GM18867 (cell line): ENCODE measurements at regions not wholly inside any gene's neighbourhood (a gene's known extent, or its start where the extent isn't known, plus 50 kb on each side); places are given as distances from the start of the nearest gene placed in this dataset.

Experiments
- ATAC-seq: cut with Tn5 transposase; IDR thresholded peaks from one replicate; pipeline ENCODE4 v1.9.1; 2021; ENCODE audit warnings: mild to moderate bottlenecking, moderate library complexity; ENCODE audit not compliant: unreplicated experiment

DNA sequence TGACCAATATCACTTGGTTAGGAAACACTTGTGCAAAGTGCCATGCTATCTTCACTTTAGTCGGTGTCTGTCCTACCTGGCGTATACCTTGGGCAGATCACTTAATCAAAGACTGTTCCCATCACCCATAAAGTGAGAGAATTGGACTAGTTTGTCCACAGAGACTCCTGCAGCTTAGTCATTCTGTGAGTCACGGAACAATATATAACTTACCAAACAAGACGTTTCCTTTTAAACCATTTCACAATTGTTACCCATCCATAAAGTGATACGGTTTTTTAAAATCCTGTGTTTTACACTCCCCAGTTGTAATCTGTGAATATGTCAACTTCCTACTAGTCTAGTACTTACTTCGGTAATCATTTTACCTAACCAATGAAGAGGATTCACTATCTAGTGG, 499.3 kb upstream of the SMIM21 start:
- no peak for ATAC-seq

DNA sequence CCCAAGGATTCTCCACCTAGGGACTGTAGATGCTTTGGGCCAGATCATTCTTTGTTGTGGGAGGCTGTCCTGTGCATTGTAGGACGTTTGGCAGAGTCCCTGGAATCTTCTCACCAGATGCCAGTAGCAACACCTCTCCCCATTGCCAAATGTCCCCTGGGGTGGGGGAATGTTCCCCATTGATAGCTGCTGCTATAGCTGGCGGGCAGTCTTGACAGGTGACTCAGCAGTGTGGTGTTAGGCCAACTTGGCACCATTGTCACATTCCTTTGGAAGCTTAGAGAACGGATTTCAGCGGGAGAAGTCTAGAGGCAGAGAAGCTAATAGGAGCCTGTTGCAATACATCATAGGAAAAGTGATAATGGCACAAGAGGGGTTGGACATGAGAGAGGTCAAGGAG, 495.7 kb upstream of the SMIM21 start:
- ATAC-seq, result no peak

DNA sequence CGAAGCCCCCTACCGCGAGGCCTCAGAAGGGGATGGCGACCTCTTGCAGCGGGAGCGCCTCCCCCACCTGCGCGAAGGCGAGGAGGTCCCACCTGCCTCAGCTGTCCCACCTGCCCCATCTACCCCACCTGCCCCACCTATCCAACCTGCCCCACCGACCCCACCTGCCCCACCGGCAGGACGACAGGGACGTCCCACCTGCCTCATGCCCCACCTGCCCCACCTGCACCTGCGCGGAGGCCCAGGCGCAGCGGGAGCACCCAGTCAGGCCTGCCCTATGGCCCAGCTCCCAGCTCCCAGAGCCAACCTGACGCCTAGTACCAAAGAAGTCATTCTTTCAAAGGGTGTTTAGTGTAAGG, 489.1 kb upstream of the SMIM21 start:
- no peak for ATAC-seq

DNA sequence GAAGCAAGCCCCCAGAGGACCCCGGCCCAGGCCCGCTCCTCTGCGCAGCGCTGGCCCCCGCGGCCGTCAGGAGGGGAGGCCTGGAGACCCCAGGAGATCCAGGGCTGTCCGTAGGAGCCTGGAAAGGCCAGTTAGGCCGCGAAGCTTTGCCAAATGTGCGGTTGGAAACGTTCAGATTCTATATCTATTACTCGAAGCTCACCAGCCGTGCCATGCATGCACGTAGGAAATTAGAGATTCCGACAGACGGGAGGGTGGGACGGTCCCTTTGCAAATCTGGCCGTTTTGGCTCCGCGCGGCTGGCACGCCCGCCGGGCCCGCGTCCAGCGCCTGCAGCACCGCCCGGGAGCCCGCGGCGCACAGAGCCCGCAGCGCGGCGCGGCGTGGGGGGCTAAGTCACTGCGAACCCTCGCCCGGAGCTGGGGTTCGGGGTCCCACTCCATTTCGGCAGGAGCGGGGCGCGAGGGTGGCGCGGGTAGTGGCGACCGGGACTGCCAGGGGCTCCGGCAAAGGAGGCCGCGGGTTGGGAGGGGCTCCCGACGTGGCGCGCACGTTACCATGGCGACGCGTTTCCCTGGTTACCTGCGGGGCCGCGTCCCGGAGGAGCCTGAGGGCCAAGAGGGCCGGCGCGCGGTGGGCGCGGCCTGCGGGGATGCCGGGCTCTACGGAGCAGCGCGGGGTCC, 488.6 kb upstream of the SMIM21 start:
- no peak for ATAC-seq

DNA sequence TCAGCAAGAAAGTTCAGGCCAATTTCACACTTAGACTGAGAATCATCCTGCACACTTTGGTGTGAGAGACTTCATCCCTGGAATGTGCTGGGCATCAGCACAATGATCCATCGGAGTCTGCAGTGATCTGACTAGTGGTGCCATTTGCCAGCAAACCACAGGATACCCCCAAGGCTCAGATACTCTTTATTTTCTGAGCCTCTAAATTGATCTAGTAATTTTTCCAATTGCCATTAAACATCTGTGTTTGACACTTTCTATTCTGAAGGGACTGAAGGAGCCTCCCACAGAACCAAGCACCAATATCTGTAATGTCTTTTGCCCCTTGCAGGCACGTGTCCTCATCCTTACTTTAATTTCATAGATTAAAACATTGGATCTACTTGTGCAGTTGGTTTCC, 485.3 kb upstream of the SMIM21 start:
- ATAC-seq, result no peak

DNA sequence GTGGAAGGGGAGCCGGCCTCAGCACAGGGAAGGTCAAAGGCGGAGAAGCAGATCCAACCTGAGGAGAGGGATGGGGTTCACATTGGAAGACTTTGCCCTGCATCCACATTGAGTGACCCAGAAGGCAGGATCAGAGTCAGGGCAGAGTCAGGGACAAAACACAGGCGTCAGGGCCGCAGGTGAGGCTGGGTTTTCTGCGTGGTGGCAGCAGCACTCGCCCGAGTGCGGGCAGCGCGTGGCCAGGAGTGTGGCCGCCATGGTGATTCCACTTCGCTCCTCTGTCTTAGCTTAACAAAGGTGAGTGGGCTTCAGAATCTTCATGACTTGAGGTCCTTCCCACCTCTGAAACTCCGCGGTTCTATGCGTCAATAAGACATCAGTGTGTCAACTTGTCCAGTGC, 476.9 kb upstream of the SMIM21 start:
- ATAC-seq, result no peak

DNA sequence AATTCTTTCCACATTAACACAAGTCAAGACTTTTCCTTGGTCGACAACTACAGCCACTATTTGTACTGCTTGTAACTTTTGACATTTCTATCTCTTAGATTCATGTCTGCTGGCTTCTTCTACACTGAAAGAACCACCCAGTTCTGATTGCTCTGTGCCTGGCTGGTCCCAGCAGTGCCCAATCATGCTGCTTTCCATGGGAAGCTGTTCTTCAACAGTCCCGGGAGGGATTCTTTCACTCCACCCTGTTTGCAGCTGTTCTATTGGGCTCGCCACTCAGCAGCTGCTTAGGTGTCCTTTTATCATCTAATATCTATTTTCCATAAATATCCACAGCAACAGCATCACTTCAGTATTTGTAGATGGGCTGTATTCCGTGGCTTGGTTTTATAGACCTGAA, 471.1 kb upstream of the SMIM21 start:
- ATAC-seq, result no peak

DNA sequence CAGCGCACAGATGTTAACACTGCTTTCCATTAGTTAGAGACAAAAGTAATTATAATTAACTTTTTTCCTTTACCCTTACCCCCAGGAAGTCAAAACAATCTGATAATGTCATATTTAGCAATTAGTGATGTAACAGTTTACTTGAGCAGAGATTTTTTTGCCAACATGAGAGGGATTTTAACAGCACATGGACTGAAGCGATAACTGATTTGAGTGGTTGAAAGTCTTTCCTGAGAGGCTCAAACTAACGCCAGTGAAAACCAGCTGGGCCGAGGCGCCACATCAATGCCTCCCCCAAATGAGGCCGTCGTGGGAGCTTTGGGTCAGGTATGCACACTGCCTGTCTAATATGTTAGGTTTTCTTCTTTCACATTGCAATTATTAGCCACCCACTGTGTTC, 469.9 kb upstream of the SMIM21 start:
- no peak for ATAC-seq

DNA sequence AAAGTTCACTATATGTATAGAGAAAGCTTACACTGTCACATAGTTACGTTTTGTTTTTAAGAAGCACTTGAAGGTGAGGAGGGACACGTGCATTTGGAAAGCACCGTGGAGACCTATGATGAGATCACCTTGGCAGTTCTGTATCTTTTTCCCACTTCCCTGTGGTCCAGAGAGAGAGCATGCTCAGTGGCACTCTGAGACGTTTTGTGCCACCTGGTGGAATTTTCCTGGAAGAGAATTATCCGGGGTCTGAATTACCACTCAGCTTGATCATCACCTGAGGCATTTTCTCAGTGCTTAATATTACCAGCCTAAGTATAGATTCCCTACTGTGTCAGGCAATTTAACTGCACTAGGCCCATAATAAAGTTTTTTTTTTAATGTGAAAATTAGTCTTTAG, 469.4 kb upstream of the SMIM21 start:
- ATAC-seq, result no peak

DNA sequence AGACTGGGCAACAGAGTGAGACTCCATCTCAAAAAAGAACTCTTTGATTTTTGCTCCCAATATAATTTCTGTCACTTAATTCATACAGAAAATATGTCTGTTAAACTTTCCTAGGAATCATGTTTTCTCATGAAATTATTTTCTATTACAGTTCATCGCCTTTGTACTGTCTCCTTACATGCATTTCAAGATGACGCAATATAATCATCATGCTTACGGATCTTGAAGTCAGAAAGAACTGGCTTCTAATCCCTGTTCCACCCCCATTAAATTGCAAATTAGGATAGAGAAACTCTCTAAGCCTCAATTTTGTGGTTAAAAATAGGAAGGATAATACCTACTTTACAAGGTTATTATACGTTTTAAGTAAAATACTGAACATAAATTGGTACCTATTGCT, 467.6 kb upstream of the SMIM21 start:
- no peak for ATAC-seq

DNA sequence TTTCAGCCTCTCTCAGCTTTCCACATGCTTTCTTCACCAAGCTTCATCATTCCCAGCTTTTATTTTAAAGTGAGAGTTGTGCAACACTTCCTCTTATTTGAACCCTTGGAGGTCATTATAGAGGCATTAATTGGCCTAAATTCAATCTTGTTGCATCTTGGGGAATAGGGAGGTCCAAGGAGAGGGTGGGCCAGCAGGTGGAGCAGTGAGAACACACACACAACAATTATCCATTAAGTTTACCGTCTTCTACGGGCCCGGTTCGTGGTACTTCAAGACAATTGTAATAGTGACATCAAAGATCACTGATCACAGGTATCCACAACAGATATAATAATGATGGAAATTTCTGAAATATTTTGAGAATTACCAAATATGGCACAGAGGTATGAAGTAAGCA, 457.2 kb upstream of the SMIM21 start:
- ATAC-seq, result no peak

DNA sequence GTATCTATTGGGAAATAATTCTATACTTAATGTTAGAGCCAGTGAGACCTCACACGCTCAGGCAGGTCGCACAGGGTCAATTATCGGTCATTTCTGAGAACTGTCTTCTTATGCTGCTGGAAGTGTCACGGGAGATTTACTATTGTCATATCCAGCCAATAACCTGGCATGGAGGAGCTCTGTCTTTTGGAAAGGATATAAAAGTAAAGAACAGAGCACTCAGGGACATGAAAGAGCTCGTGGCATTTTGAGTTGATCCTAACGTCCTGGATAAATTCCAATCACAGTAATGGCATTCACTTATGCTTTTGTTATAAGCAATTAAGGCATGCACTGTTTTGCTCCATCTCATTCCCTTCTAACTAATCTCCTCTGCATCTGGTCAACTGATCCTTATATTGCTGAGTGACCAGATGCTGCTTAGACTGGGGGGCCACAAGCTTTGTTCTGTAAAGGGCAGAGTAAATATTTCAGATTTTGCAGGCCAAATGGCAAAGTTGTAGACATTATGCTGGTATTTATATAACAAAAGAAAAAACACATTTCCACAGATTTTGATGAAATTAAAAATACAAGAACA, 453.5 kb upstream of the SMIM21 start:
- ATAC-seq, result no peak

DNA sequence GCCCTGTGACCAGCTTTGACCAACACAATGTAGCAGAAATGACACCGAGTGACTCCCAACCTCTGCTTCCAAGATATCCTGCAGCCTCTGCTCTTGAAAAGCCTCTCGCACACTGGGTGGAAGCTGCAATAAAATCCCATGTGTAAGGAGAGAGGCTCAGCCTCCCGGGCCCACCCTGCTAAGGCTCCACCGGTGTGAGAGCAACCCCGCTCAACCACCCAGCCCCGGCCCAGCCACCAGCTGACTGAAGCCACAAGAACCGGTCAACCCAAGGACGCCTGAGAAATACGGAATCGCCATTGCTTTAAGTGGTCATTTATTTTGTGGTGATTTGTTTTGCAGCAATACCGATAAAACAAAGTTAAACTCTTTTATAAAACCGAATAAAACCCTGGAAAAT, 452.8 kb upstream of the SMIM21 start:
- ATAC-seq, result no peak

DNA sequence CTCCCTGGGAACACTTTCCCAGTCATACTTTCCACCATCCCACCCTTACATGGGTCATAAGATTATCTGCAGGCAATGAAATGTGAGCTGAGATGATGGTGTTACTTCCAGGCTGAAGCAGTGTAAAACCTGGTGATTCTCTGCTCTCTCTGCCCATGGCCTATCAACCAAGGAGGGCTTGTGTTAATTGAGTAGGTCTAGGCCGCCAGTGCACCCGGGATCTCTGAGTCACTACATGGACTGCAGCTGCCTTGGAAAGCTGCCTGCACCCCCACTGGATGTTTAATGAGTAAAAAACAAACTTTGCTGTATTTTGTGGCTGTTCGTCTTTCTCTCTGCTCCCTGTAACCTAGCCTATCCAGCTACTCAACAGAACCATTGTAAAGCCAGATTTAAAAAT, 451.7 kb upstream of the SMIM21 start:
- ATAC-seq, result no peak

DNA sequence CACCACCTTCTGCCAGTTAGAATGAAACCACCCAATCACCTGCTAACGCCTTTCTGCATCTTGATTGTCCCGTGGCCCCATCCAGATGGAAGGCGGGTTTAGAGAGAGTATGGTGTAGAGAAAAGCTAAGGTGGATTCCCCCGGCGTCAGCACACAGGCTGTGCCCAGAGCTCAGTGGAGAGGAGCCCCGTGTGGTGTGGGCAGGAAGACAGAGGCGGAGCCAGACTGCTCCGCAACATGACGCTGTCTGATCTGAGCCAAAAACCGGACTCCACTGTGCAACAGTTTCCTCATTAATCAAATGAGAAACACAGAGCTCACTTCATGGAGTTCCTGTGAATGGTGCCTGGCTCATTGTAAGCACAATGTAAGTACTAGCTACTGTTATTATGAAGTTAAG, 448.1 kb upstream of the SMIM21 start:
- no peak for ATAC-seq

DNA sequence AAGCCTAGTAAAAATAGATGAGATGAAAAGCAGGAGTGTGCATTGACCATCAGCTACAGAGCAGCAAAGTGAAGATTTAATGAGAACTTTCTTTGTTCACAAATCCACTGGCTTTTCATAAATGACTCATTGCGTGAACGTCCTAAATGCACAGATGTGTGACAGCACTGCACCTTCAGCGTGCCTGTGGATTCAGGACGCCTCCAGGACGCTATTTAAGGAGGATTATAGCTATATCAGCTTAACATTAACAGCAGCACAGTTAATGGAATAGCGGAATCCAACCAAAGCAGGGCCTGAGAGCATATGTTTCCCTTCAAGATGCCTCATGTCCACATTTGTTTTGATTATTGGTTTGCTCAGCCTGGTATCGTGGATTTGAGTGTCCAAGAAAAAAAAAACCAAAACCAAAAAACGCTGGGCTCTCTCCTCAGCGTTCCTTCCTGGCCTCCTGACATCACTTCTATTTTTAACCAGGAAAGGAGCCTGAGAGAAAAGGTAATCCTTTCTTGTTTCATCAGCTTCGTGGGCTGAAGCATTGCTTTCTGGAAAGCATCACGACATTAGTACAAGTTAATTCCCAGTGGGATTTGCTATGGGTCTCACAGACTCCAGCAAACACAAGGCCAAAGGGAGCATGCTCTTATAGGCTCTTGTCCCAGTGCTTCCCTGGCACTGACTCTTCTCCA, 447.0 kb upstream of the SMIM21 start:
- ATAC-seq, result no peak

DNA sequence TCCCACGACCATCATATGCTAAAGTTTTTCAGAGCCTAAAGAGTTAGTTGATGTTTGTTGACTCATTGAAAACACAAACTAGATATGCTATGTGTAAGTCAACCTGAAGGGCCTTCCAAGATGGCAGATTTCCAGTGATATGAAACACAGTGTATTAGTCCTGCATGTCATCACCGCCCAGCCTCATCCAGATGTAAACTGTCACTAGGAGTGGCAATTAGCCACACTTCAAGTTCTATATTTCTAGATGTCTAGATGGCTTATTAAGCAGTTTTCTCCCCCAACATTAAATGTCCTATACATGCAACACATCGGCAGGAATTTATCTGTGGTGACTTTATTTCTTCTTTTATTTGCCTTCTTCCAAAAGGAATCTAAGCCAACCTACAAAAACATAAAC, 444.1 kb upstream of the SMIM21 start:
- ATAC-seq, result no peak

DNA sequence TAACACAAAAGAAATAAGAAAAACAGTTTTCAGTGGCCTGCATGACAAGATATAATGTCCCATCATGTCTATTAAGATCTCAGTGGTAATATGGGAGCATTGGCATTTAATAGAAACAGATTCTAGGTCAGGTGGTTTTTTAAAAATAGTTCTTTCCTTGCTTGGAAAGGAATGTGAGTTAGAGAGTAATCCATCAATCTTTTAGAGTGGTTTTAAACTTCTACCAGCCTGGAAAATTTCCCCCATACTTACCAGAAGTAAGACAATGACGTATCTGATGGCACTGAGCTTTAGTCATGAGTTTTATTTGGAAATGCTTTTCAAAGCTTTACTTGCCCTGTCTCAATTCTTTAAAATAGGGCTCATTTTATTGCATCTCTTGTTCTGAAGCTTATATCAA, 441.7 kb upstream of the SMIM21 start:
- no peak for ATAC-seq

DNA sequence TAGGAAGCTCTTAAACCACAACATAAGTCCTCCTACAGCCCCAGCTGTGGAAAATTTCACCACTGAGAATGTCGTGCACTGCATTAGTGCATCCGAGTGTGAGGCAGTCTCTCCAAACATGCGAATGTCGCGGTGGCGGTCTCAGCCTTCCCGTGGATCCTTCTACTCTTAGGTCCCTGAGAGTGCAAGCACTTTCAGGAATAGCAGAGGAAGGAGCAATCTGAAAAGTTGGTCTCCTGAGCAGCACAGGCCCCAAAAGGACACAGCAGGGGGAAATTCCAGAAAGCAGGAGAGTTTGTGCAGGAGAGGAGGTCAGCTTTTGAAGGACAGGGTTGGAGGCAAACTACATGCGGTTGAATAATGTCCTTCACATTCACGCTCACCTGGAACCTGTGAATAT, 440.5 kb upstream of the SMIM21 start:
- ATAC-seq, result no peak

DNA sequence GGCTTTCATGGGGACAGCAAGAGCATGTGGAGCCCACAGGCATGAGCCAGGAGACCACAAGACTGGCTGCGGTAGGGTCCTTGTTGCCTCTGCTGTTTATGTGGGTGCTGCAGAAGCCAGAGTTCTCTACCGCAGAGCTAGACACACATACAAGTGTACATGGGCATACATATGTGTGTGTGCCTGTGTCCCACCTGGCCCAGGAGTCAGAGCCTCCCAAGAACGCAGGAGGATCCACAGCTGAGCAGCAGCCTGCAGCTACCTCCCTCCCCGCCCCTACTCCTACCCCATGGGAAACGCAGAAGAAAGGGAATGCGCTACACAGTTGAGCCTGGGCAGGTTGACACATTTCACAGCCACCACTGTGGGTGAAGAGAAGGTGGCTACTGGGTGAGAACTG, 438.1 kb upstream of the SMIM21 start:
- no peak for ATAC-seq

DNA sequence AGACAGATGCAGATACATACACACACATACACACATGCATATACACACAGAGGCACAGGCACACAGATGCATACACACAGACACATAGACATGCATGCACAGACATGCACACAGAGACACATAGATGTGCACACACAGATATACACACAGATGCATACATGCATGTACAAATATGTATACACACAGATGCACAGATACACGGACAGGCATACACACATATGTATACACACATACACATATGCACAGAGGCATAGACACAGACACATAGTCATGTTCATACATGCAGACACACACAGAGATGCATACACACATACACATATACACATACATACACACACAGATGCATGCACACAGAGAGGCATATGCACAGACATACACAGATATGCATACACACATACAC, 437.3 kb upstream of the SMIM21 start:
- ATAC-seq, result no peak

DNA sequence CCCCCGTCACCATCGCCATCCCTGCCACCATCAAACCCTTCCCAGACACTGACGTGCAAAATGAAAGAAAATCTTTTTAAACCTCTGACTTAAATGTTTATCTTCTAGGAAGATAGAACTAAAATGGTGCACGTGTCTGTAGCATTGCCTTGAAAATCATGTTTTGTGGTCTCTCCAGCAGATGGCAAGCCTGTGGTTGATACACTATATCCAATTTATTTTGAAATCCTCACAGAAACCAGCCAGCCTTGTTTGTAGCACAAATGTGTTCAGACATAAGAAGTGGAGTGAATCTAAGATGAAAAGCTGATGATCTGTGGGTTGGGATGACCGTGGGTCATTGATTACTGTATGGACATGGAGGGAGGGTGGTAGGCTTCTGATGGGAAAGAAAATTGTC, 436.2 kb upstream of the SMIM21 start:
- no peak for ATAC-seq

DNA sequence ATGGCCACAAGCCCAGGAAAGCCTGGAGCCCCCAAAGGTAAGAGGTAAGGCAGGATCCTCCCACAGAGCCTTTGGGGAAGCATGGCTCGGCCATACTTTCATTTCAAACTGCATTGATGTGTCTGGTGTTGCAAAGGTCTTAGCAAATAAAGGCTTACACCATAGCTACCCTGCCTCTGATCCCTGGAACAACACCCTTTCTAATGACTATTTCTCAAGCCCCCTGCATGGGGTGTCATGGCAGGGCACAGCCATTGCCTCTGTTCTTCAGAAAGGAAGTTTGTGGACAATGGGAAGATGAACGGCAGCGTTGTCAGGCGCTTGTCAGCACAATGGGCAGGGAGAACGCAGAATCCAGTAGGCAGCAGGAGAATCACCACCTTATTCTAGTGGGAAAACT, 435.0 kb upstream of the SMIM21 start:
- ATAC-seq, result no peak
